Mesenchymal stem cell (in vitro differentiated cells and primary cell): ENCODE measurements at regions not wholly inside any gene's neighbourhood (a gene's known extent, or its start where the extent isn't known, plus 50 kb on each side); places are given as distances from the start of the nearest gene placed in this dataset.

Experiments used
- DNase-seq: peaks from one replicate; pipeline ENCODE4 v3.0.0-alpha.2; 2013
- H2AFZ ChIP-seq: one replicate; pipeline ENCODE4 v1.6.1; 2013; ENCODE audit warnings: low read depth, mild to moderate bottlenecking, control low read depth, inconsistent platforms, low read length, moderate library complexity
- H2AK5ac ChIP-seq: 2 replicates; pipeline ENCODE4 v1.6.1; 2013; ENCODE audit warnings: low read length, moderate library complexity, mild to moderate bottlenecking, inconsistent platforms; ENCODE audit not compliant: severe bottlenecking
- H2BK120ac ChIP-seq: one replicate; pipeline ENCODE4 v1.6.1; 2013; ENCODE audit warnings: low read depth, mild to moderate bottlenecking, inconsistent platforms, low read length, moderate library complexity
- H2BK12ac ChIP-seq, 2 experiments: one replicate each; pipeline ENCODE4 v1.6.1; 2013; ENCODE audit warnings: inconsistent platforms in 2 of 2, low read length in 2 of 2, mild to moderate bottlenecking in 2 of 2, moderate library complexity in 2 of 2, control low read depth in 1 of 2
- H2BK15ac ChIP-seq: one replicate; pipeline ENCODE4 v1.6.1; 2013; ENCODE audit warnings: mild to moderate bottlenecking, low read depth, inconsistent platforms; ENCODE audit not compliant: poor library complexity, severe bottlenecking
- H2BK5ac ChIP-seq: 2 replicates; pipeline ENCODE4 v1.6.1; 2013; ENCODE audit warnings: low read depth, mild to moderate bottlenecking, low read length, control low read depth, inconsistent platforms; ENCODE audit not compliant: poor library complexity, severe bottlenecking
- H3K14ac ChIP-seq, 2 experiments: one replicate each; pipeline ENCODE4 v1.6.1; 2013; ENCODE audit warnings: inconsistent platforms in 2 of 2, low read length in 2 of 2, control low read depth in 1 of 2, mild to moderate bottlenecking in 1 of 2, moderate library complexity in 1 of 2
- H3K18ac ChIP-seq, 2 experiments: one replicate each; pipeline ENCODE4 v1.6.1; 2013; ENCODE audit warnings: inconsistent platforms in 2 of 2, low read length in 2 of 2, control low read depth in 1 of 2, low read depth in 1 of 2, mild to moderate bottlenecking in 1 of 2
- H3K23ac ChIP-seq, 2 experiments: one replicate each; pipeline ENCODE4 v1.6.1; 2013; ENCODE audit warnings: inconsistent platforms in 2 of 2, low read length in 2 of 2, mild to moderate bottlenecking in 2 of 2, moderate library complexity in 2 of 2, control low read depth in 1 of 2
- H3K27ac ChIP-seq: 2 replicates; pipeline ENCODE4 v1.5.1; 2013; ENCODE audit warnings: mild to moderate bottlenecking, moderate library complexity, low read length, control low read depth, inconsistent platforms; ENCODE audit not compliant: poor library complexity, severe bottlenecking
- H3K27me3 ChIP-seq, 2 experiments: 2 replicates each; pipeline versions ENCODE4 v1.6.1 to v1.7.0; 2013; ENCODE audit warnings: low read length in 2 of 2, mild to moderate bottlenecking in 2 of 2, moderate library complexity in 2 of 2, control low read depth in 1 of 2, inconsistent platforms in 1 of 2; ENCODE audit not compliant: control insufficient read depth in 1 of 2, insufficient read depth in 1 of 2
- H3K36me3 ChIP-seq, 2 experiments: 2 replicates each; pipeline versions ENCODE4 v1.6.1 to v1.7.0; 2013; ENCODE audit warnings: low read length in 2 of 2, control low read depth in 1 of 2, inconsistent platforms in 1 of 2, low read depth in 1 of 2, mild to moderate bottlenecking in 1 of 2; ENCODE audit not compliant: insufficient read depth in 2 of 2, control insufficient read depth in 1 of 2
- H3K4ac ChIP-seq, 2 experiments: one replicate each; pipeline ENCODE4 v1.6.1; 2013; ENCODE audit warnings: inconsistent platforms in 2 of 2, low read length in 2 of 2, mild to moderate bottlenecking in 2 of 2, moderate library complexity in 2 of 2, control low read depth in 1 of 2, low read depth in 1 of 2
- H3K4me1 ChIP-seq: 2 replicates; pipeline ENCODE4 v1.6.1; 2013; ENCODE audit warnings: low read depth, low read length, control low read depth; ENCODE audit not compliant: control insufficient read depth, insufficient read depth
- H3K4me2 ChIP-seq: 2 replicates; pipeline ENCODE4 v1.6.1; 2013; ENCODE audit warnings: low read length, mild to moderate bottlenecking, inconsistent platforms; ENCODE audit not compliant: poor library complexity, severe bottlenecking
- H3K4me3 ChIP-seq, 2 experiments: 2 replicates each; pipeline versions ENCODE4 v1.5.1 to v1.7.0; 2013; ENCODE audit warnings: low read length in 2 of 2, mild to moderate bottlenecking in 2 of 2, control low read depth in 1 of 2, low read depth in 1 of 2; ENCODE audit not compliant: insufficient read depth in 1 of 2
- H3K79me1 ChIP-seq: replicated peaks from 2 replicates; pipeline ENCODE4 v1.6.1; 2013; ENCODE audit warnings: mild to moderate bottlenecking, control low read depth, low read length, inconsistent platforms; ENCODE audit not compliant: poor library complexity, severe bottlenecking
- H3K9ac ChIP-seq: 2 replicates; pipeline ENCODE4 v1.7.0; 2013; ENCODE audit warnings: mild to moderate bottlenecking, low read length, moderate library complexity
- H3K9me3 ChIP-seq: 2 replicates; pipeline ENCODE4 v1.7.0; 2013; ENCODE audit warnings: mild to moderate bottlenecking, low read length; ENCODE audit not compliant: control insufficient read depth
- H4K8ac ChIP-seq: one replicate; pipeline ENCODE4 v1.6.1; 2013; ENCODE audit warnings: inconsistent platforms, mild to moderate bottlenecking, low read length, moderate library complexity
- H4K91ac ChIP-seq: one replicate; pipeline ENCODE4 v1.6.1; 2013; ENCODE audit warnings: mild to moderate bottlenecking, low read length, inconsistent platforms
- WGBS: methylation state at CpG from one replicate; pipeline ENCODE4 v1.1.7; 2013; ENCODE audit warnings: mixed read lengths; 5-methylcytosine and 5-hydroxymethylcytosine counted together

- no peak for DNase-seq
- Histone ChIP-seq H2AK5ac (no peak overlapping the region), H2BK5ac (no peak overlapping the region), H3K4ac (no peak overlapping the region), H3K4me2 (no peak overlapping the region), H3K79me1 (no peaks in the 10 kb centered on the region), H3K18ac (no peak overlapping the region), H3K23ac (no peak overlapping the region), H2AFZ (no peak overlapping the region), H3K4me1 (peaks cover 5% of the 10 kb centered on the region), H3K9ac (no peak overlapping the region), H2BK120ac (no peak overlapping the region), H4K91ac (no peak overlapping the region), H3K14ac (no peak overlapping the region), H2BK15ac (no peak overlapping the region), H3K27me3 (no peaks in the 10 kb centered on the region), H3K27ac (no peak overlapping the region), H3K36me3 (no peaks in the 10 kb centered on the region), H3K4me3 (no peak overlapping the region), H3K9me3 (no peaks in the 10 kb centered on the region), H2BK12ac (no peak overlapping the region), H4K8ac (no peak overlapping the region)
- 94% methylated on average over 3 of the region's 3 CpGs for WGBS
These were observed 73.1 kb downstream of the GPR88 start for GRCh38 chr1:100611086-100611485.

DNA sequence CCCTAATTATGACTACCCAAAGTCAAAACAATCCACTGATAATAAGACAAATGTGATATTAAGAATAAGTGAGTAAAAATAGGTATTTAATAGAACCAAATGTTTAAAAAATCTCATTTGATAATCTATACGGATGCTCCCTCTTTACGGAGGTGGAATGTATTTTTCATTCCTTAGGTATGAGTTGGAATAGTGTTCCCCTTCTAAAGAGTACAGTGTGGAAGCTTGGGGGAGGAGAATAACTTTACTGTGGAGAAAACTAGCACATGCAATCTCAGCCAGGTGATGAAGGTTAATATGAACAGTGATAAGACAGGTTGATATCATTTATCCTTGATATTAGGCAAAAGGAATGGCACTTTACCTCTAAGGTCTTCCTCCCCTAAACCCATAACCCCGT lies 74.6 kb downstream of the GPR88 start:
- H3K4me2 ChIP-seq: no peak overlapping the region
- no peak overlapping the region for H3K9ac ChIP-seq
- no peaks in the 10 kb centered on the region for H3K9me3 ChIP-seq
- no peak overlapping the region for H3K4me3 ChIP-seq
- H2BK5ac ChIP-seq: no peak overlapping the region
- H2BK15ac ChIP-seq: no peak overlapping the region
- no peak overlapping the region for H2AFZ ChIP-seq
- H3K27me3 ChIP-seq: no peaks in the 10 kb centered on the region
- H4K8ac ChIP-seq: no peak overlapping the region
- H4K91ac ChIP-seq: no peak overlapping the region
- no peak overlapping the region for H3K4ac ChIP-seq
- no peak overlapping the region for H2AK5ac ChIP-seq
- no peak overlapping the region for H2BK12ac ChIP-seq
- peaks cover 7% of the 10 kb centered on the region for H3K4me1 ChIP-seq
- no peaks in the 10 kb centered on the region for H3K36me3 ChIP-seq
- no peak overlapping the region for H3K14ac ChIP-seq
- no peak overlapping the region for H3K18ac ChIP-seq
- no peak overlapping the region for H3K27ac ChIP-seq
- H3K23ac ChIP-seq: no peak overlapping the region
- 69% methylated on average over 3 of the region's 3 CpGs for WGBS
- DNase-seq: no peak
- H3K79me1 ChIP-seq: no peaks in the 10 kb centered on the region
- no peak overlapping the region for H2BK120ac ChIP-seq

GRCh38 chr1:100613817-100614559 lies 76.0 kb downstream of the GPR88 start:
- WGBS: 100% methylated on average over 2 of the region's 3 CpGs
- H3K4me2 ChIP-seq: no peak overlapping the region
- DNase-seq: no peak
- H3K27me3 ChIP-seq: no peaks in the 10 kb centered on the region
- peak overlapping the region; percentile 27 for H2AK5ac ChIP-seq
- H4K8ac ChIP-seq: no peak overlapping the region
- H3K79me1 ChIP-seq: no peaks in the 10 kb centered on the region
- no peak overlapping the region for H2BK5ac ChIP-seq
- no peaks in the 10 kb centered on the region for H3K36me3 ChIP-seq
- H3K4me3 ChIP-seq: no peak overlapping the region
- no peak overlapping the region for H3K27ac ChIP-seq
- H3K9ac ChIP-seq: no peak overlapping the region
- H3K4ac ChIP-seq: no peak overlapping the region
- H3K18ac ChIP-seq: no peak overlapping the region
- no peak overlapping the region for H4K91ac ChIP-seq
- H2AFZ ChIP-seq: no peak overlapping the region
- no peaks in the 10 kb centered on the region for H3K9me3 ChIP-seq
- no peak overlapping the region for H3K23ac ChIP-seq
- H3K14ac ChIP-seq: no peak overlapping the region
- no peak overlapping the region for H2BK15ac ChIP-seq
- H2BK12ac ChIP-seq: no peak overlapping the region
- H2BK120ac ChIP-seq: no peak overlapping the region
- peaks cover 7% of the 10 kb centered on the region for H3K4me1 ChIP-seq

- Histone ChIP-seq H2AK5ac (no peak overlapping the region), H3K79me1 (no peaks in the 10 kb centered on the region), H2AFZ (no peak overlapping the region), H3K18ac (no peak overlapping the region), H4K91ac (no peak overlapping the region), H2BK5ac (no peak overlapping the region), H2BK120ac (no peak overlapping the region), H3K4me2 (no peak overlapping the region), H3K27me3 (no peaks in the 10 kb centered on the region), H4K8ac (no peak overlapping the region), H3K14ac (no peak overlapping the region), H3K9me3 (no peaks in the 10 kb centered on the region), H3K27ac (no peak overlapping the region), H2BK12ac (no peak overlapping the region), H3K4me3 (no peak overlapping the region), H3K36me3 (no peaks in the 10 kb centered on the region), H3K9ac (no peak overlapping the region), H3K4me1 (peaks cover 7% of the 10 kb centered on the region), H3K4ac (no peak overlapping the region), H2BK15ac (no peak overlapping the region), H3K23ac (no peak overlapping the region)
- 89% methylated on average over 6 of the region's 6 CpGs for WGBS
- no peak for DNase-seq
These were observed 76.6 kb downstream of the GPR88 start for GRCh38 chr1:100614570-100614969.
